ENCODE measurements at regions not wholly inside any gene's neighbourhood (a gene's known extent, or its start where the extent isn't known, plus 50 kb on each side); places are given as distances from the start of the nearest gene placed in this dataset.
A peak's percentile ranks its signal among the peaks of the same experiment; 100 is the strongest.

- DNase-seq (ENCODE audit: low read depth) = no peak
Measured at GRCh38 chr15:67000896-67001295, 64.5 kb upstream of the SMAD3 start.

GRCh38 chr15:67002368-67002767, 63.0 kb upstream of the SMAD3 start:
- no peak for DNase-seq (ENCODE audit: low read depth)

DNA sequence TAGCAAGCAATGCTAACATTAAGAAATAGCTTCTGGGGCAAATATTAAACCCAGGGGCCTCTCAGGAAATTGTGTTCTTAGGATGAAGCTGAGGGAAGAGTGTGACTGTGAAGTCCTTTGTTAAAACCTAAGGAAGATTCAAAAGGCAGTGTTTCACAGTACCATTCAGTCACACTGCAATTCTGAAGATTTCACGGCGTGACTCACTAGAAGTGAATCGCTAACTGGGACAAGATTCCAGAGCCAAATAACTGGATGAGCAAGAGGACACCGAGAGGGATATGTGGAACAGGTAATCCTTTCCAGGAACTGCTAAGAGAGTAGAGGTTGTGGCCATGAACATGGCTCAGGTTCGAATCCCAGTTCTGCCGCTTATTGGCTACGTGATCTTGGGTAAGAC, 61.8 kb upstream of the SMAD3 start:
- DNase-seq (ENCODE audit: low read depth) = peak; percentile 71

- no peak for DNase-seq (ENCODE audit: low read depth)
Measured at GRCh38 chr15:67004142-67004541, 61.3 kb upstream of the SMAD3 start.

- DNase-seq (ENCODE audit: low read depth) = no peak
Measured at GRCh38 chr15:67005294-67005996, 60.0 kb upstream of the SMAD3 start.

DNA sequence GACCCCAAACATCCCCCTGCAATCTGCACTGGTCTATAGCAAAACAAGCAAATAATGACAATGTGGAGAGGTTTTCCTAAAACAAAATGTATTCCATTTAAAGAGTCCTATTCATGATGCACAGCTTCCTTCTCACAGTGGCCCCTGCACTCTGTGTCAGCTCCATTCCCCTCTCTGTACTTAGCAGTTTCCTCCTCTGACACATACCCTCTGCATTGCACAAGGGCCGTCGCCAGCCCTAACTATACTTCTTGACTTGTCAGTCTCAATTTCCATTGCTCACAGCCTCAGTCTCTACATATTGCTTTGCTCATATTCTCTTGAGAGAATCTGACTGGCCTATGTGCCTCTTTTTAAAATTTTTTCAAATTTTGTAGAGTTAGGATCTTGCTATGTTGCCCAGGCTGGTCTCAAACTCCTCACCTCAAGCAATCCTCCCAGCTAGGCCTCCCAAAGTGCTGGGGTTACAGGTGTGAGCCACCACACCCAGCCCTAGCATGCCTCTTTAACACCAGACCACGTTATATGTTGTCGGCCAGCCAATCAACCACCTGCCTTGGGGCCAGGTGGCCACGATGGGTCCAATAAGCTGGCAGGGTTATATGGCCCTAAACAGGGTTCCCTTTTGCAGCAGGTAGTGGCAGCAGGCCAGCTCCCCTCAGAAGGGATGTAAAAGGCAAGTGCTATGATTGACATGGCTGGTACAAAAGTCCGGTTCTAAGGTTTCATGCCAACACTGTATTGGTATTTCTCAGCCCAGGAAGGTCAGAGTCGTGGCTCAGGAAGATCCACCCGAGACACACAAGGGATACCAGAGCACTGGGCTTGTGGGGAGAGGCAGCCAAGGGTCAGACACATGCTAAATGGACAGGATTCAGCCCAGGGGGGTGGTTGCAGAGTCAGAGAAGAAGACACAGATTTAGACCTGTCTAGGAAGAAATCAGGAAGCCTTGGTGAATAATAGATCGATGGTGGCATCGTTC, 59.0 kb upstream of the SMAD3 start:
- no peak for DNase-seq (ENCODE audit: low read depth)

DNA sequence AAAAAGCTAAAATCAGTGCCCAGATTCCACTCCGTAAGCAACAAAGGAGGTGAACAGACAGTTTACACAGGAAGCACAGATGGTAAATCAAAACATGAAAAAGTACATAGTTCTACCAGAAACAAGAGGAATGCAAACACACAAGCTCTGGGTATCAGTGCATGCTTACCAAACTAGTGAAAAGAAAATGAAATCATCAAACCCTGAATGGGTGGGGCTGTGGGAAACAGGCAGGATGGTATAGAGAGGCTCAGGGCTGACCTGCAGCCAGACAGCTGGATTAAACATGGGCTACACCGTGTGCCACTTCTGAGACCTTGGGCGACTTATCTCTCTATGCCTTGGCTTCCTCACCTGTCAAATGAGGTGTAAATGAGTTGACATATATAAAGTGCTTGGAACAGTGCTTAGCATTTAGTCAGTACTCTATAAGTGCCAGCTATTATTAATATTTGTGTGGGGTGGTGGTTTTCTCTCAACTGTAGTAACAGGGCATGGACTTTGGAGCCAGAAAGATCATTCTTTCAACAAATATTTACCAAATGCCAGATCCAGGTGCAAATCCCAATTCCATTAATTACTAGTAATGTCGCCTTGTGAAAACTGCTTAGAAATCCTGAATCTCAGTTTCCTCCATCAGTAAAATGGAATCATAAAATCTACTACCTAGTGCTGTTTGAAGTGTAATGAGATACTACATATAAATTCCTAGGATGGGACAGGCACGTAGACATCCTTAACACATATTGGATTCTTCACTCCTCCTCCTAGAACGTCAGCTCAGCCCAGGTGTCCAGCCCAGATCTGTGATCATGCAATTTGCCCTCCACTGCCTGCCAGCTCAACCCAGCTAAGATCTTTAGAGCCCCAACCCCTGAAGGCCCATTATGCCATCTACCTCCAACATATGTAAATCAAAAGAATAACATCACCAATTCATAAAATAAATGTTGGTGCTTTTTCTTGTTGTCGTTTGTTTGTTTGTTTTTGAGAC, 55.5 kb upstream of the SMAD3 start:
- DNase-seq (ENCODE audit: low read depth) = no peak

- no peak for DNase-seq (ENCODE audit: low read depth)
Measured at GRCh38 chr15:67010898-67011616, 54.3 kb upstream of the SMAD3 start.

DNA sequence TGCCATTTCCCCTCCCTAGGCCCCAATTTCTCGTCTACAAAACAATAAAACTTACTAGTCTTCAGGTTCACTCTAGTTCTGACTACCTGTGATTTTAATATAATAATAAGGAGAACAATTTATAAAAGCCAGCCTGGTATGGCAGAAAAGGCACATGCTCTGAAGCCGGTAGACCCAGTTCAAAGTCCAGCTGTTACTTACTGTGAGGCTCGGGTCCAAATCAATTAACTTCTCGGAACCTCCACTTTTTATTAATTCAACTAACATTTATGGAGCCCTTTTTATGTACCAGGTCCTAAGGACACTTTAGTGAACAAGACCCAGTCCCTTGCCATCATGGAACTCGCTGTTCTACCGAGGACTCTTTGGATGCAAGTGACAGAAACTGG, 53.8 kb upstream of the SMAD3 start:
- no peak for DNase-seq (ENCODE audit: low read depth)

- DNase-seq (ENCODE audit: low read depth) = peak; percentile 63
Measured at GRCh38 chr15:67013696-67014095, 51.7 kb upstream of the SMAD3 start.

All from ELR (cell line).